ENCODE measurements at regions not wholly inside any gene's neighbourhood (a gene's known extent, or its start where the extent isn't known, plus 50 kb on each side); places are given as distances from the start of the nearest gene placed in this dataset.

- H4K5ac ChIP-seq (ENCODE audit: insufficient read length, low read depth, low read length), result no peak overlapping the region
- H4K8ac ChIP-seq (ENCODE audit: extremely low read depth, insufficient read depth, low read length), result no peak overlapping the region
- no peak overlapping the region for H3K56ac ChIP-seq (replicated peaks; ENCODE audit: insufficient read length, low read depth, low read length)
- ChIA-PET POLR2A (ENCODE audit: partially characterized antibody) (no interaction called here), CTCF (ENCODE audit: partially characterized antibody) (interaction anchor here (1.4 kb wide), 1 partner anchor 11 kb away, joined by 8 read pairs; no protein-coding TSS in a partner anchor)
- no peak overlapping the region for H2BK15ac ChIP-seq (ENCODE audit: low read length)
- FAIRE-seq (no peak), DNase-seq (ENCODE audit: low read depth in 1 of 2, low spot score in 2 of 2) (no peak)
- no peaks in the 10 kb centered on the region; a peak in 1 of 4 replicates for H3K9me3 ChIP-seq (ENCODE audit: insufficient read depth in 2 of 2, low read depth in 1 of 2, low read length in 1 of 2)
- no peak overlapping the region for H2BK5ac ChIP-seq (ENCODE audit: low read depth, low read length)
- H3K79me1 ChIP-seq (ENCODE audit: low read depth, low read length), result no peaks in the 10 kb centered on the region
- H4K91ac ChIP-seq (replicated peaks; ENCODE audit: insufficient read length, low read length), result no peak overlapping the region
- H3K4me3 ChIP-seq (ENCODE audit: extremely low read depth in 1 of 4, insufficient read depth in 2 of 4, low read depth in 3 of 4, low read length in 4 of 4), result no peak overlapping the region
- no peaks in the 10 kb centered on the region for H3K4me1 ChIP-seq (replicated peaks in 1 of 4; ENCODE audit: control insufficient read depth in 3 of 4, insufficient read depth in 4 of 4, low read length in 3 of 4)
- no peak overlapping the region for H3K27ac ChIP-seq (ENCODE audit: low read depth, low read length)
- H3K27me3 ChIP-seq (replicated peaks in 1 of 4; ENCODE audit: control insufficient read depth in 3 of 4, extremely low read depth in 1 of 4, insufficient read depth in 3 of 4, low read length in 3 of 4), result no peaks in the 10 kb centered on the region
- no peak overlapping the region for H2BK120ac ChIP-seq (replicated peaks; ENCODE audit: low read depth, low read length)
- H2AK5ac ChIP-seq (ENCODE audit: low read depth, low read length), result no peak overlapping the region
- no peak overlapping the region for H2BK20ac ChIP-seq (ENCODE audit: low read length)
- WGBS, 2 experiments (ENCODE audit: extremely low coverage in 1 of 2, insufficient coverage in 1 of 2, insufficient read length in 1 of 2, insufficient replicate concordance in 2 of 2, low coverage in 1 of 2, low lambda C conversion rate in 2 of 2, missing lambda C conversion rate in 1 of 2), result 97% methylated on average over 2 of the region's 2 CpGs; no CpG with 5 or more reads in 1 of the 2 experiments
- H3K4me2 ChIP-seq (ENCODE audit: insufficient read depth in 1 of 2, low read depth in 2 of 2, low read length in 2 of 2), result no peak overlapping the region
- no peak overlapping the region for H3K4ac ChIP-seq (replicated peaks; ENCODE audit: insufficient read length, low read depth, low read length)
- no peak overlapping the region for H3K18ac ChIP-seq (ENCODE audit: extremely low read depth, low read length)
- no peak overlapping the region for H2AFZ ChIP-seq (ENCODE audit: low read length)
- TF ChIP-seq KDM4A (IDR thresholded peaks at IDR 0.05; ENCODE audit: low read depth, low read length, severe bottlenecking), result no peak
- no peak for TF ChIP-seq BACH1 (IDR thresholded peaks at IDR 0.05; ENCODE audit: low read length)
- TF ChIP-seq BCL11A (IDR thresholded peaks at IDR 0.05; ENCODE audit: low read depth in 2 of 2, low read length in 2 of 2), result no peak
- TF ChIP-seq ATF2 (IDR thresholded peaks at IDR 0.05; ENCODE audit: low read length), result no peak
- TF ChIP-seq MAX (IDR thresholded peaks at IDR 0.05), result no peak
- no peak for TF ChIP-seq SIRT6 (IDR thresholded peaks at IDR 0.05; ENCODE audit: low read length)
- no peak for TF ChIP-seq JUN (IDR thresholded peaks at IDR 0.05; ENCODE audit: low read depth, low read length)
- no peak for TF ChIP-seq SIX5 (IDR thresholded peaks at IDR 0.05; ENCODE audit: low read depth, low read length)
- TF ChIP-seq GABPA (IDR thresholded peaks at IDR 0.05; ENCODE audit: borderline replicate concordance, insufficient read depth, low read length), result no peak
- no peak for TF ChIP-seq EP300 (IDR thresholded peaks at IDR 0.05; ENCODE audit: borderline replicate concordance in 1 of 2, low read depth in 2 of 2, low read length in 2 of 2)
- no peak for TF ChIP-seq PHF8 (conservative IDR thresholded peaks at IDR 0.05; ENCODE audit: low read depth, low read length)
- no peak for TF ChIP-seq RFX5 (IDR thresholded peaks at IDR 0.05; ENCODE audit: borderline replicate concordance, low read depth, low read length)
- TF ChIP-seq ZNF274 (IDR thresholded peaks at IDR 0.05; ENCODE audit: borderline replicate concordance, extremely low read depth, low read length), result no peak
- no peak overlapping the region for H3K14ac ChIP-seq (ENCODE audit: insufficient read length)
- no peaks in the 10 kb centered on the region for H3K36me3 ChIP-seq (ENCODE audit: control insufficient read depth in 2 of 4, insufficient read depth in 4 of 4, low read length in 3 of 4)
- H3K9ac ChIP-seq (replicated peaks in 1 of 4; ENCODE audit: extremely low read depth in 1 of 4, low read depth in 3 of 4, low read length in 3 of 4), result no peak overlapping the region
- H3K23ac ChIP-seq (ENCODE audit: insufficient read length), result no peak overlapping the region
- H2BK12ac ChIP-seq (ENCODE audit: low read depth, low read length), result no peak overlapping the region
- no peaks in the 10 kb centered on the region for H3K79me2 ChIP-seq (ENCODE audit: control insufficient read depth in 1 of 2, insufficient read depth in 2 of 2, low read length in 2 of 2)
- no peaks in the 10 kb centered on the region for H4K20me1 ChIP-seq (replicated peaks in 1 of 2; ENCODE audit: control insufficient read depth in 1 of 2, insufficient read depth in 2 of 2, low read length in 2 of 2)
- H3K23me2 ChIP-seq (ENCODE audit: low read depth, low read length), result no peaks in the 10 kb centered on the region
Observed at GRCh38 chr21:23729331-23729730, 1878.0 kb downstream of the MRPL39 start.
